Inferior parietal cortex (tissue), 1 donor: ENCODE measurements at regions not wholly inside any gene's neighbourhood (a gene's known extent, or its start where the extent isn't known, plus 50 kb on each side); places are given as distances from the start of the nearest gene placed in this dataset.
"Not testable (repeated sequence)": the region's sequence is repeated elsewhere in the genome, so short reads cannot be mapped to it uniquely, and the experiment has no call there.

Experiments
- DNase-seq: peaks from one replicate; pipeline ENCODE4 v3.0.0-alpha.2; 2016; ENCODE audit errors: extremely low spot score

DNA sequence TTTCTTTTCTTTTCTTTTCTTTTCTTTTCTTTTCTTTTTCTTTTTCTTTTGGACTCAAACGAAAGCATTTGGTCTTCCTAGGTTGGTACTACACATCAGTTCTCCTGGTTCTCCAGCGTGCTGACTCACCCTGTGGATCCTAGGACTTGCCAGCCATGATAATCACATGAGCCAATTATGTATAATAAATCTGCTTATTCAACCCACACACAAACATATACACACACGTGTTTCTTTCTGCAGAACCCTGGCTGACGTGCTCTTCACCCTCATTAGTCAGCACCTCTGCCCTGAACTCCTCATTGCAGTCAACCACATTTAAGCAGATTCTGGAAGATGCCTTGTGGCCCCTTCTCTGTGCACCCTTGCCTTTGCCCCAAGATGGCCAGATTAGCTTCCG, 162.4 kb upstream of the MYT1L start:
- no peak for DNase-seq

DNA sequence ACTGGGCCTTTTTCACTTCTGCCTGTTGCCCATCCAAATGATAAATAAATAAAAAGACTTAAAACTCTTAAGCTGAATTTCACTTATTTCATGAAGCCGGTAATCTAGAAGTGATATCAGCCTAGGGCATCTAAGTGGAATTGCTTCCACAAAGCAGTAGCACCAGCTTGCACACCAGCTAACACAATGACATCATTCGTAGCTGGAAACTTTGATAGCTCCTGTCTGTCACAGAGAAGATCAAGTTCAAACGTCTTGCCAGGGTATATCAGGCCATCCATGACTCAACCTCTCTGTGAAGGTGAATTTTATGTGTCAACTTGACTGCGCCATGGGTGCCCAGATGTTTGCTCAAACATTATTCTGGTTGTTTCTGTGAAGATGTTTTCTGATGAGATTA, 161.7 kb upstream of the MYT1L start:
- no peak for DNase-seq

- no peak for DNase-seq
Measured at GRCh38 chr2:2491964-2492363, 160.9 kb upstream of the MYT1L start.

- DNase-seq: no peak
Measured at GRCh38 chr2:2484301-2484700, 153.2 kb upstream of the MYT1L start.

- DNase-seq: no peak
Measured at GRCh38 chr2:2482851-2483250, 151.8 kb upstream of the MYT1L start.

DNA sequence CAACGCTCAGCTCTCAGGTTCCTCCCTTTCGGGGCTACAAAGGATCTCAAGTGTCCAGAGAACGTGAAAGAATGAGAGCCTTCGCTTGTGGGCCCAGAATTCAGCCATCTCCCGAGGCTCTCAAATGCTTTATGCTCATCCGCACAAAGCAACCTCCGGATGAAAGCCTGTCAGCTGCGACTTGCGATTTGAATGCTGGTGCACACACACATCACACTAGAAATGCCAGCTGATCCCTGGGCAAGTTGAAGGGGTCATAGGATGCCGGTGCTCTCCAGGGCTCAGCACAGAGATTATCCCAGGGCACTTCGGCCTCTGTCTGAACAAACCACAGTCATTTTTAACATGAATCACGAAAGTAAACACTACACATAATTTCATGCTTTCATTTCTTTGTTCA, 141.8 kb upstream of the MYT1L start:
- no peak for DNase-seq

- DNase-seq: no peak
Measured at GRCh38 chr2:2472044-2472443, 141.0 kb upstream of the MYT1L start.

DNA sequence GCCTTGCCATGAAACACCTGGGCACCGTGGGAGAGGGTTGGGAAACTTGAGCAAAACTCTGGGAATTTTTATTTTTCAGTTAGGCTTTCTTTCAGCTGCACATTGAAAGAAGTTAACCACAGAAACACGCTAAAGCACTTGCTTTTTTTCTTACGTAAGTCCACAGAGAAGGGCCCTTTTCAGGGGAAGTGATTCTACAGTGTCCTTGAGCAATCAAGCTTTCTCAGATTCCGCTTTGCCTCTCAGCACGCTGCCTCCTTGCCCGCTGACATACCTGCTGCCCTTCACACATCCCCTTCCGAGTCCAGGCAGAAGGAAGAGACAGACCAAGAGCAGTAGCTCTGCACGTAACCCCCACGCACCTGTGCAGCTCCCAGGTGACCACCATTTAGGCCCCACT, 135.5 kb upstream of the MYT1L start:
- DNase-seq: no peak

DNA sequence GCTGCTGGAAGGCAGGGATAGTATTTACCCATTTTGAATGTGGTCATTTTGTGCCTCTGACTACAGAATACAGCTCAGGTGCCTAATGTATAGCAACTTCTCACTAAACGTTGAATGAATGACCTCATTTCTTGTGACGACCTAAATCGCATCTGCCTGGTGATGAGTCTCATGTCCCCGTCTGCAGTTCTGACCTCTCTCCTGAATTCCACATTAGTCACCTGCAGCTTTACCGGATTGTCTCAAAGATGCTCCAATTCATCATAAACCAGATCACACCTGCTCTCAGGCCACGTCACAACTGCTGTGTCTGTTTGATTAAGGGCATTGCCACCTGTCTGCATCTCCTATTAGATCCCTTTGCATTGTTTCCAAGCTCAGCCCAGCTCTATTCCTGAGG, 133.6 kb upstream of the MYT1L start:
- DNase-seq: no peak

DNA sequence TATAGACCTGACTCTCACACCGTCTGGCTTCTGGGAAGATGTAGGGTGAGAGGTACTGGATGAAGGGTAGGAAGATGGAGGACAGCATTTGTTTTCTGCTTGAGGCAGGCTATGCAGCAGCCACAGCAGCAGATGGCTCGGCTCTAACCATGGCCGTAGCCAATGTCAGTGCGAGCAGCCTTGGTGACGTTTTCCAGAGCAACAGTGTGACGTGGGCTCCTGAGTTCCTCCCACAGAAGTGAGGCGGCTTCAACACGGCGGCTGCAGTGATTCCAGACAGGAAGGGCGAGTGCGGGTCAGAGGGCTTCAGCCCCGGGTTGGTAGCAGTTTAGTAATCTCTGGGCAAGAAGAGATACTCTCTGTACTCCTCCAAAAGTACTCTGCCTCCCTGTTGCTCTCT, 133.0 kb upstream of the MYT1L start:
- DNase-seq: no peak

DNA sequence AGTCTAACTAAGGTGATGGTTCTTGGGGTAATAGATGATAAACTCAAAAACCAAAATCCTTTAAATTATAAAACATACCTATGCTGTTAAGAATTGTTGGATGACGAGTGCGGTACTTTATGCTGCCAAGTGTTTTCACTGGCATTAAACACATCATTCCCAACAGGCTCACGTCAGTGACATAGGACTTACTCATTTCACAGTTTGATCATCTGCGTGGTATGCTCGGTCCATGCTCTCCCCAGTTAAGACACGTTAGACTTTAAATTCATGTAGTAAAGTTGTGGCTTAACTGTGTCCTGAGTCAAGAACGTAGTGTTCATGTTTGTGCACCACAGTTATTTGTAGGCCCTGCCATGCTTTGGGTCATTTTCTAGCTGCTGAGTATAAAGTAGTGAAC, 125.6 kb upstream of the MYT1L start:
- no peak for DNase-seq

DNA sequence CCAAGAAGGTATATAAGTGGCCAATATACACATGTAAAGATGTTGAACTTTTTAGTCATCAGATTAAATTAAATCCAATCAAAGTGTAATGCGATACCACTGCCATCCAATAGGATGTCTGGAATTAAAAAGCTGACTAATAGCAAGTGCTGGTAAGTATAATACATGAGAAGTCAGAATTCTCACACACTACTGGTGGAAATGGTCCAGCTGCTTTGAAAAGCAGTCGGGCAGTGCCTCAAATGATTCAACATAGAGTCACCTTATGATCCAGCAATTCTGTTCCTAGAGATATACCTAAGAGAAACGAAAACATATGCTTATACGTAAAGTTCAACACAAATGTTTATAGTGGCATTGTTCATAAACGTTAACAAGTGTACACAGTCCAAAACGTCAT, 124.1 kb upstream of the MYT1L start:
- no peak for DNase-seq

GRCh38 chr2:2452961-2453360, 121.9 kb upstream of the MYT1L start:
- no peak for DNase-seq

- DNase-seq: not testable (repeated sequence)
Measured at GRCh38 chr2:2451275-2451674, 120.2 kb upstream of the MYT1L start.

DNA sequence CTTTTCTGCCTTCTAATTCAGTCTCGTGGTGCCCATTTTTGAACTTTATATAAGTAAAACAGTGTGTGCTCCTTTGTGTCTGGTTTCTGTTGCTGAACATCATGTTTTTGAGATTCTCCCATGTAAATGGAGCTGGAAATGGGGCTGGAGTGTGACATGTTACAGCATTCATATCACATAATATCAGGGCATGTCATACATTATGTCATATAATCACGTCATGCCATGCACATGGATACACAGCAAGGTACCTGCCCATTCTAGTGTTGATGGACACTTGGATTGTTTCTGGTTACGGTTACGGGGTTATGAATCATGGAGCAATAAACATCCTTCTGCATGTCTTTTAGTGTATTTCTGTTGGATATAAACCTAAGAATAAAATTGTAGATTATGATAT, 117.1 kb upstream of the MYT1L start:
- DNase-seq: no peak

DNA sequence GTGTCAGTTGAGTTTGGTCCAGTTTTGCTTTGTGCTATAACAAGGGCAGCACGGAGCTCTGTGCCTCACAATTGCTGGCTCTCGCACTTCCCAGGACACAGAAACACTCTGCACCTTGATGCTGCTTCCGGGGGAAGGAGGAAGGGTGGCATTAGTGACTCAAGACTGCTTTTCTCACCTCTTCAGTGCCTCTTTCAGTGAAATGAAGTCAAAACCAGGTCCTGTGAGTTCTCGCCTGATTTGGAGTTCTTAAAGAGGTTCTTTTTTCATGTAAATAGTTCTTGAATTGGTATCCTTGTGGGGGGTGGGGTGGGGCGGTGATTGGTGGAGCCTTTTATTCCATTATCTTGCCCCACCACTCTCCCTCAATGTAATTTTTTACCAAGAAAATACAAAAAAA, 91.5 kb upstream of the MYT1L start:
- DNase-seq: no peak

DNA sequence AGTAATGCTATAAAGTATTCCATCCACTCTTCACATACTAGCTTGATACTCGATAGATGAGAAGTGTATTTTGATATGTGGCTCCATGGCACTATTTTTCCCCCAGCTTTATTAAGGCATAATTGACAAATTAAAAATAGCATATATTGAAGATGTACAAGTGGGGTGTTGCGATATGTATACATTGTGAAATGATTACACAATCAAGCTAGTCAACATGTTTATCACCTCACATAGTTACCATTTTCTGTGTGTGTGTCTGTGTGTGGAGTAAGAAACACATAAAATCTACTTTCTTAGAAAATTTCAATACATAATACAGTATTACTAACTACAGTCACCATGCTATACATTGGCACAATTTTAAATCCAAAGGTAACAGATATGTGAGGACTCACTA, 82.5 kb upstream of the MYT1L start:
- no peak for DNase-seq

DNA sequence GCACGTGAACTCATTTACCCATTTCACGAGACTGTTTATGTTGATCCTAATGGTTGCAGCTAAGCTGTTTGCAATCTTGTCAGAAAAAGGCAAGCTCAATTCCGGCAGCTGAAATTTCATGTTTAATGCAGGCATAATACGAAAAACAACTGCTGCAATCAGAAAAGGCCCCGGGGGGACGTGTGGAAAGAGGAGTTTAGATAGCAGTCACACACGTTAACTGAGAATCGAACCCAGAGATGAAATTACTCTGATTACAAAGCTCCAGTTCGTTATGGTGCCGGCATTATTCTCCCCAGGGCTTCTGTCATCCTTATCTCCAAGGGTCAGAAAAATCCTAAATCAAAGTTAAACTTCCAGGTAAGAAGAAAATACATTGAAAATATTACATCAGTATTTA, 79.9 kb upstream of the MYT1L start:
- no peak for DNase-seq

DNA sequence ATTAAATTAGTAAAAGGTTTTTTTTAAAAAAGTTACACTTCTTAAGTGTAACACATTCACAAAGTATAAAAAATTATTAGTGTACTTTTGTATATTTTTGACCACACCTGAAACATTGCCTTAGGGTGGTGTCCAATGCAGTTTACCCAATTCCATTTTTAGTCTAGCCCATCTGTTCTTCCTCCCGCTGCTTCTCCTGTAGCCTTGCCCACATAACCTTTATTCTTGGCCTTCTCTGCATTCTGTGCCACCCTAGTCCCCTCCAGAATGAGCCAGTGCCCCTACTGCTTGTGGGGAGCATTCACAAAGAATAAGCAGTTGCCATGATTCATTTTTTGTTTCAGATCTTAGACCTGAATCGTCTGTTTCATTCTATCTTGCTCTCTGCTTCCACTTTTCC, 78.4 kb upstream of the MYT1L start:
- no peak for DNase-seq

- no peak for DNase-seq
Measured at GRCh38 chr2:2405780-2406179, 74.7 kb upstream of the MYT1L start.

GRCh38 chr2:2400286-2401038, 69.4 kb upstream of the MYT1L start:
- DNase-seq: no peak

- no peak for DNase-seq
Measured at GRCh38 chr2:2399396-2399795, 68.3 kb upstream of the MYT1L start.

DNA sequence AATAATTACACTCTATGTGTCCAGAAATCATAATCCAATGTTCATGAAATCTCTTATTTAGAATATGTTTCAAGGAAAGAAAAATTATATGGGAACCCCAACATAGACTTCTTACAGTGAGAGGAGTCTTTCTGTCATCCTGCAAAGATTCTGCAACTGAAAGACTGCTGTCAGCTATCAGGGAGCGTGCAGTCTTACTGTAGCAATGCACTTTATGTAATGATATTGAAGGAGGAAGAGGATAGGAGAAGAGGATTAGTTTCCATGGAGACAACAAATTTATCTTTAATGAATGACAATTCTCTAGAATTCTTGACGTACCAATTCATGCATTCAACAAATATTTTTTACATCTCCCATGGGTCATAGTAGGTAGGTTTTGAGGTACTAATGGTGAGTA, 61.3 kb upstream of the MYT1L start:
- no peak for DNase-seq

DNA sequence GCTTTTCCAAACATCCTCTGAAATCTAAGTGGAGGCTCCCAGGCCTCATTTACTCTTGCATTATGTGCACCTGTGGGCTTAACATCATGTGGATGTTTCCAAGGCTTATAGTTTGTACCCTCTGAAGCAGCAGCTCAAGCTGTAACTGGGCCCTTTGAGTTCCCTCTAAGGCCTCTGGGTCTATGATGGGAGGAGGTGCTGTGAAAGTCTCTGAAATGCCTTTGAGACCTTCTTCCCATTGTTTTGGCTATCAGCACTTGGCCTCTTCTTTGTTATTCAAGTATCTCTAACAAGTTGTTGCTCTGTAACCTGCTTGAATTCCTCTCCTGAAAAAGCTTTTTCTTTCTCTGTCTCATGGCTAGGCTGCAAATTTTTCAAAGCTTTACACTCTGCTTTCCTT, 58.1 kb upstream of the MYT1L start:
- DNase-seq: no peak
